ENCODE measurements at regions not wholly inside any gene's neighbourhood (a gene's known extent, or its start where the extent isn't known, plus 50 kb on each side); places are given as distances from the start of the nearest gene placed in this dataset.

GRCh38 chr21:27681841-27682240, 715.0 kb upstream of the ADAMTS5 start:
- Histone ChIP-seq H3K4me1 (ENCODE audit: control insufficient read depth, extremely low read depth, insufficient read depth, low read length) (peaks cover 28% of the 10 kb centered on the region), H3K79me2 (ENCODE audit: control insufficient read depth, insufficient read depth, low read length) (no peaks in the 10 kb centered on the region), H3K9ac (ENCODE audit: control insufficient read depth, extremely low read depth, insufficient read depth, low read length) (no peak overlapping the region), H3K27ac (ENCODE audit: control insufficient read depth, insufficient read depth, low read length) (peak overlapping the region; percentile 76), H3K36me3 (ENCODE audit: control insufficient read depth in 2 of 2, extremely low read depth in 1 of 2, insufficient read depth in 2 of 2, low read length in 2 of 2) (no peaks in the 10 kb centered on the region), H3K9me3 (ENCODE audit: control insufficient read depth, low read depth, low read length) (no peaks in the 10 kb centered on the region), H3K4me2 (ENCODE audit: control insufficient read depth, extremely low read depth, insufficient read depth, low read depth, low read length) (peak overlapping the region; percentile 9), H3K27me3 (ENCODE audit: control insufficient read depth, extremely low read depth, insufficient read depth, low read length) (no peaks in the 10 kb centered on the region), H3K4me3 (ENCODE audit: control insufficient read depth in 2 of 3, extremely low read depth in 1 of 3, insufficient read depth in 2 of 3, low read depth in 1 of 3, low read length in 3 of 3) (no peak overlapping the region), H4K20me1 (ENCODE audit: control insufficient read depth, extremely low read depth, insufficient read depth, low read length) (no peaks in the 10 kb centered on the region), H3K9me1 (ENCODE audit: control insufficient read depth, extremely low read depth, insufficient read depth, low read length) (no peaks in the 10 kb centered on the region), H2AFZ (ENCODE audit: control insufficient read depth, low read length) (peak overlapping the region; percentile 44)
- no peak for DNase-seq (ENCODE audit: low read depth, low spot score)
- dilution Hi-C loops (cut with MboI; ENCODE audit: extremely low pct_ligation_motif_present, low sequenced_read_pairs), result no loop called here
- TF ChIP-seq EZH2 (IDR thresholded peaks at IDR 0.05; ENCODE audit: low read length) (no peak), CTCF (optimal IDR thresholded peaks at IDR 0.05 in 1 of 3, IDR thresholded peaks at IDR 0.05 in 1 of 3, conservative IDR thresholded peaks at IDR 0.05 in 1 of 3; ENCODE audit: extremely low read depth in 1 of 3, insufficient read depth in 2 of 3, low read length in 3 of 3) (no peak)
- FAIRE-seq, result peak; percentile 23

- Histone ChIP-seq H3K27me3 (ENCODE audit: control insufficient read depth, extremely low read depth, insufficient read depth, low read length) (no peaks in the 10 kb centered on the region), H2AFZ (ENCODE audit: control insufficient read depth, low read length) (no peak overlapping the region), H3K79me2 (ENCODE audit: control insufficient read depth, insufficient read depth, low read length) (no peaks in the 10 kb centered on the region), H3K36me3 (ENCODE audit: control insufficient read depth in 2 of 2, extremely low read depth in 1 of 2, insufficient read depth in 2 of 2, low read length in 2 of 2) (no peaks in the 10 kb centered on the region), H4K20me1 (ENCODE audit: control insufficient read depth, extremely low read depth, insufficient read depth, low read length) (no peaks in the 10 kb centered on the region), H3K9ac (ENCODE audit: control insufficient read depth, extremely low read depth, insufficient read depth, low read length) (no peak overlapping the region), H3K4me2 (ENCODE audit: control insufficient read depth, extremely low read depth, insufficient read depth, low read depth, low read length) (no peak overlapping the region), H3K4me1 (ENCODE audit: control insufficient read depth, extremely low read depth, insufficient read depth, low read length) (peaks cover 28% of the 10 kb centered on the region), H3K9me3 (ENCODE audit: control insufficient read depth, low read depth, low read length) (no peaks in the 10 kb centered on the region), H3K27ac (ENCODE audit: control insufficient read depth, insufficient read depth, low read length) (peak overlapping the region; percentile 76), H3K9me1 (ENCODE audit: control insufficient read depth, extremely low read depth, insufficient read depth, low read length) (no peaks in the 10 kb centered on the region), H3K4me3 (ENCODE audit: control insufficient read depth in 2 of 3, extremely low read depth in 1 of 3, insufficient read depth in 2 of 3, low read depth in 1 of 3, low read length in 3 of 3) (no peak overlapping the region)
- dilution Hi-C loops (cut with MboI; ENCODE audit: extremely low pct_ligation_motif_present, low sequenced_read_pairs), result no loop called here
- DNase-seq (ENCODE audit: low read depth, low spot score) (no peak), FAIRE-seq (no peak)
- TF ChIP-seq CTCF (optimal IDR thresholded peaks at IDR 0.05 in 1 of 3, IDR thresholded peaks at IDR 0.05 in 1 of 3, conservative IDR thresholded peaks at IDR 0.05 in 1 of 3; ENCODE audit: extremely low read depth in 1 of 3, insufficient read depth in 2 of 3, low read length in 3 of 3) (no peak), EZH2 (IDR thresholded peaks at IDR 0.05; ENCODE audit: low read length) (no peak)
Measured at GRCh38 chr21:27681038-27681437, 714.1 kb upstream of the ADAMTS5 start.
